ENCODE measurements at regions not wholly inside any gene's neighbourhood (a gene's known extent, or its start where the extent isn't known, plus 50 kb on each side); places are given as distances from the start of the nearest gene placed in this dataset.

- Histone ChIP-seq H3K36me3 (replicated peaks; ENCODE audit: low read depth, low read length) (no peaks in the 10 kb centered on the region), H3K27ac (ENCODE audit: low read length) (no peak overlapping the region), H4K20me1 (ENCODE audit: insufficient read depth, low read length) (no peaks in the 10 kb centered on the region), H3K4me2 (ENCODE audit: low read length) (no peak overlapping the region), H3K4me3 (ENCODE audit: low read length) (no peak overlapping the region), H3K9ac (ENCODE audit: low read length) (no peak overlapping the region), H3K79me2 (ENCODE audit: low read length) (no peaks in the 10 kb centered on the region), H3K4me1 (ENCODE audit: low read length) (no peaks in the 10 kb centered on the region), H3K9me3 (ENCODE audit: insufficient read depth, low read length) (no peaks in the 10 kb centered on the region), H3K27me3 (ENCODE audit: low read depth, low read length) (no peaks in the 10 kb centered on the region), H2AFZ (ENCODE audit: low read depth, low read length) (no peak overlapping the region)
- TF ChIP-seq EZH2phosphoT487 (IDR thresholded peaks at IDR 0.05; ENCODE audit: low read depth) (no peak), CTCF (IDR thresholded peaks at IDR 0.05; ENCODE audit: low read depth, low read length) (no peak)
Observed at GRCh38 chr1:188903241-188903640, 1574.4 kb downstream of the BRINP3 start.

GRCh38 chr1:188904201-188904600 lies 1573.5 kb downstream of the BRINP3 start:
- H2AFZ ChIP-seq (ENCODE audit: low read depth, low read length), result no peak overlapping the region
- no peak overlapping the region for H3K27ac ChIP-seq (ENCODE audit: low read length)
- H3K9ac ChIP-seq (ENCODE audit: low read length), result no peak overlapping the region
- no peaks in the 10 kb centered on the region for H3K79me2 ChIP-seq (ENCODE audit: low read length)
- H3K9me3 ChIP-seq (ENCODE audit: insufficient read depth, low read length), result no peaks in the 10 kb centered on the region
- H3K4me2 ChIP-seq (ENCODE audit: low read length), result no peak overlapping the region
- H3K4me1 ChIP-seq (ENCODE audit: low read length), result no peaks in the 10 kb centered on the region
- H3K27me3 ChIP-seq (ENCODE audit: low read depth, low read length), result no peaks in the 10 kb centered on the region
- no peaks in the 10 kb centered on the region for H4K20me1 ChIP-seq (ENCODE audit: insufficient read depth, low read length)
- H3K4me3 ChIP-seq (ENCODE audit: low read length), result no peak overlapping the region
- H3K36me3 ChIP-seq (replicated peaks; ENCODE audit: low read depth, low read length), result no peaks in the 10 kb centered on the region
- TF ChIP-seq EZH2phosphoT487 (IDR thresholded peaks at IDR 0.05; ENCODE audit: low read depth), result no peak
- no peak for TF ChIP-seq CTCF (IDR thresholded peaks at IDR 0.05; ENCODE audit: low read depth, low read length)

- no peaks in the 10 kb centered on the region for H4K20me1 ChIP-seq (ENCODE audit: insufficient read depth, low read length)
- H3K27me3 ChIP-seq (ENCODE audit: low read depth, low read length), result no peaks in the 10 kb centered on the region
- H3K27ac ChIP-seq (ENCODE audit: low read length), result no peak overlapping the region
- H3K9me3 ChIP-seq (ENCODE audit: insufficient read depth, low read length), result no peaks in the 10 kb centered on the region
- no peaks in the 10 kb centered on the region for H3K36me3 ChIP-seq (replicated peaks; ENCODE audit: low read depth, low read length)
- no peak overlapping the region for H3K4me2 ChIP-seq (ENCODE audit: low read length)
- H3K4me1 ChIP-seq (ENCODE audit: low read length), result no peaks in the 10 kb centered on the region
- no peaks in the 10 kb centered on the region for H3K79me2 ChIP-seq (ENCODE audit: low read length)
- no peak overlapping the region for H3K4me3 ChIP-seq (ENCODE audit: low read length)
- TF ChIP-seq EZH2phosphoT487 (IDR thresholded peaks at IDR 0.05; ENCODE audit: low read depth), result no peak
- TF ChIP-seq CTCF (IDR thresholded peaks at IDR 0.05; ENCODE audit: low read depth, low read length), result no peak
- no peak overlapping the region for H3K9ac ChIP-seq (ENCODE audit: low read length)
- H2AFZ ChIP-seq (ENCODE audit: low read depth, low read length), result no peak overlapping the region
Observed at GRCh38 chr1:188906921-188907641, 1570.6 kb downstream of the BRINP3 start.

DNA sequence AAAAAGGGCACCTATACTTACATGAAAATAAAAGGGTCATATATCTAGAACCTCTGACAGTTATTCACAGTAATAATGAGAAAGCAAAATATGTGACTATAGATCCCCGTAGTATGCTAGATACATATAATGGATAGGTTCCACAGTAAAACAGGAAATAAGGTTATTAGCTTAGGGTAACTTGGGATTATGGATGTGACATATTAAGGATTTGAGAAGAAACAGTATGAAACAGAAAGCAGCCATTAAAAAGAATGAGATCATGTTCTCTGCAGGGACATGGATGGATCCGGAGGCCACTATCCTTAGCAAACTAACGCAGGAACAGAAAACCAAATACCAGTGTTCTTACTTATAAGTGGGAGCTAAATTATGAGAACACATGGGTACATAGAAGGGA lies 1547.3 kb downstream of the BRINP3 start:
- Histone ChIP-seq H3K4me3 (ENCODE audit: low read length) (no peak overlapping the region), H3K9me3 (ENCODE audit: insufficient read depth, low read length) (no peaks in the 10 kb centered on the region), H3K36me3 (replicated peaks; ENCODE audit: low read depth, low read length) (no peaks in the 10 kb centered on the region), H3K9ac (ENCODE audit: low read length) (no peak overlapping the region), H3K27me3 (ENCODE audit: low read depth, low read length) (no peaks in the 10 kb centered on the region), H2AFZ (ENCODE audit: low read depth, low read length) (no peak overlapping the region), H4K20me1 (ENCODE audit: insufficient read depth, low read length) (no peaks in the 10 kb centered on the region), H3K27ac (ENCODE audit: low read length) (no peak overlapping the region), H3K79me2 (ENCODE audit: low read length) (no peaks in the 10 kb centered on the region), H3K4me1 (ENCODE audit: low read length) (no peaks in the 10 kb centered on the region), H3K4me2 (ENCODE audit: low read length) (no peak overlapping the region)
- TF ChIP-seq CTCF (IDR thresholded peaks at IDR 0.05; ENCODE audit: low read depth, low read length) (no peak), EZH2phosphoT487 (IDR thresholded peaks at IDR 0.05; ENCODE audit: low read depth) (no peak)

Data from OCI-LY3 (cell line).